GM21515 (cell line): ENCODE measurements at regions not wholly inside any gene's neighbourhood (a gene's known extent, or its start where the extent isn't known, plus 50 kb on each side); places are given as distances from the start of the nearest gene placed in this dataset.

Experiments
- ATAC-seq: cut with Tn5 transposase; IDR thresholded peaks from one replicate; pipeline ENCODE4 v1.9.1; 2021; ENCODE audit not compliant: unreplicated experiment

- no peak for ATAC-seq
Measured at GRCh38 chrX:40459571-40460158, 121.1 kb upstream of the ATP6AP2 start.

- no peak for ATAC-seq
Measured at GRCh38 chrX:40457406-40457805, 123.4 kb upstream of the ATP6AP2 start.

- ATAC-seq: no peak
Measured at GRCh38 chrX:40452031-40452430, 128.7 kb upstream of the ATP6AP2 start.

- no peak for ATAC-seq
Measured at GRCh38 chrX:40449956-40450706, 130.6 kb upstream of the ATP6AP2 start.

GRCh38 chrX:40449396-40449795, 131.4 kb upstream of the ATP6AP2 start:
- ATAC-seq: no peak

GRCh38 chrX:40448793-40449192, 132.0 kb upstream of the ATP6AP2 start:
- ATAC-seq: no peak

- ATAC-seq: no peak
Measured at GRCh38 chrX:40446921-40447320, 133.8 kb upstream of the ATP6AP2 start.

- ATAC-seq: no peak
Measured at GRCh38 chrX:40445691-40446090, 135.1 kb upstream of the ATP6AP2 start.

- no peak for ATAC-seq
Measured at GRCh38 chrX:40444798-40445496, 135.8 kb upstream of the ATP6AP2 start.

GRCh38 chrX:40444133-40444532, 136.6 kb upstream of the ATP6AP2 start:
- ATAC-seq: no peak

GRCh38 chrX:40440866-40441265, 139.9 kb upstream of the ATP6AP2 start:
- no peak for ATAC-seq

GRCh38 chrX:40439625-40440532, 140.9 kb upstream of the ATP6AP2 start:
- ATAC-seq: no peak

GRCh38 chrX:40437348-40437747, 143.4 kb upstream of the ATP6AP2 start:
- ATAC-seq: no peak

- no peak for ATAC-seq
Measured at GRCh38 chrX:40434947-40435346, 145.8 kb upstream of the ATP6AP2 start.

- ATAC-seq: no peak
Measured at GRCh38 chrX:40434443-40434842, 146.3 kb upstream of the ATP6AP2 start.

GRCh38 chrX:40433160-40433559, 147.6 kb upstream of the ATP6AP2 start:
- no peak for ATAC-seq

- ATAC-seq: no peak
Measured at GRCh38 chrX:40424259-40424658, 156.5 kb upstream of the ATP6AP2 start.

- no peak for ATAC-seq
Measured at GRCh38 chrX:40423299-40423698, 157.5 kb upstream of the ATP6AP2 start.

GRCh38 chrX:40422021-40422420, 158.7 kb upstream of the ATP6AP2 start:
- ATAC-seq: no peak

GRCh38 chrX:40420899-40421729, 159.7 kb upstream of the ATP6AP2 start:
- no peak for ATAC-seq
